ENCODE measurements at regions not wholly inside any gene's neighbourhood (a gene's known extent, or its start where the extent isn't known, plus 50 kb on each side); places are given as distances from the start of the nearest gene placed in this dataset.
A peak's percentile ranks its signal among the peaks of the same experiment; 100 is the strongest.

GRCh38 chr1:190597294-190597693 lies 119.6 kb upstream of the BRINP3 start:
- no peaks in the 10 kb centered on the region for H3K36me3 ChIP-seq (ENCODE audit: control insufficient read depth, insufficient read depth, low read length)
- no peaks in the 10 kb centered on the region for H3K9me3 ChIP-seq (replicated peaks; ENCODE audit: control insufficient read depth, insufficient read depth, low read depth, low read length)
- H3K4me3 ChIP-seq = no peak overlapping the region
- H3K9me1 ChIP-seq (ENCODE audit: control insufficient read depth, insufficient read depth, low read length) = no peaks in the 10 kb centered on the region
- ATAC-seq = no peak
- no peak for DNase-seq (ENCODE audit: extremely low read depth in 1 of 4, low spot score in 3 of 4)
- H4K20me1 ChIP-seq (replicated peaks; ENCODE audit: control insufficient read depth, insufficient read depth, low read length) = no peaks in the 10 kb centered on the region
- no peaks in the 10 kb centered on the region for H3K4me1 ChIP-seq (replicated peaks in 1 of 2; ENCODE audit: control insufficient read depth in 2 of 2, insufficient read depth in 2 of 2, low read length in 2 of 2)
- no peak overlapping the region for H2AFZ ChIP-seq (ENCODE audit: low read depth, low read length)
- TF ChIP-seq SP2 (IDR thresholded peaks at IDR 0.05; ENCODE audit: extremely low read depth, low read depth, low read length, poor library complexity, severe bottlenecking) (no peak), TCF3 (CRISPR knock-in tag; IDR thresholded peaks at IDR 0.05) (peak; percentile 30; the same call in 1 of the 2 replicates), CBFA2T3 (IDR thresholded peaks at IDR 0.05) (peak; percentile 33; the same call in 1 of the 2 replicates), SRSF7 (optimal IDR thresholded peaks at IDR 0.05; ENCODE audit: low read depth, low read length) (no peak)
- in situ Hi-C loops (cut with MboI) (no loop called here), intact Hi-C loops (cut with micrococcal nuclease) (no loop called here)
- H3K27ac ChIP-seq (ENCODE audit: extremely low read depth, low read depth, low read length) = no peak overlapping the region
- no TSS peak for BruUV-seq (replicated peaks)
- H3K9ac ChIP-seq (ENCODE audit: insufficient read depth in 1 of 2, low read depth in 2 of 2, low read length in 2 of 2) = no peak overlapping the region
- CTCF ChIA-PET (ENCODE audit: low intra/inter-chr PET ratio) = no interaction called here
- FAIRE-seq = no peak
- POLR2A ChIA-PET = no interaction called here
- H3K79me2 ChIP-seq (ENCODE audit: control insufficient read depth, insufficient read depth, low read length) = no peaks in the 10 kb centered on the region
- H3K4me2 ChIP-seq (ENCODE audit: insufficient read depth, low read length) = no peak overlapping the region
- no peaks in the 10 kb centered on the region for H3K27me3 ChIP-seq (ENCODE audit: control insufficient read depth in 2 of 2, insufficient read depth in 2 of 2, low read length in 2 of 2)
- 0% methylated on average over 1 of the region's 1 CpG for WGBS (ENCODE audit: insufficient coverage, low coverage, missing lambda C conversion rate)

GRCh38 chr1:190599670-190600069 lies 122.0 kb upstream of the BRINP3 start:
- ChIA-PET CTCF (ENCODE audit: low intra/inter-chr PET ratio) (no interaction called here), POLR2A (no interaction called here)
- no peaks in the 10 kb centered on the region for H3K27me3 ChIP-seq (ENCODE audit: control insufficient read depth in 2 of 2, insufficient read depth in 2 of 2, low read length in 2 of 2)
- no peak overlapping the region for H3K9ac ChIP-seq (ENCODE audit: insufficient read depth in 1 of 2, low read depth in 2 of 2, low read length in 2 of 2)
- no peaks in the 10 kb centered on the region for H3K36me3 ChIP-seq (ENCODE audit: control insufficient read depth, insufficient read depth, low read length)
- H3K4me1 ChIP-seq (replicated peaks in 1 of 2; ENCODE audit: control insufficient read depth in 2 of 2, insufficient read depth in 2 of 2, low read length in 2 of 2) = no peaks in the 10 kb centered on the region
- H3K4me2 ChIP-seq (ENCODE audit: insufficient read depth, low read length) = no peak overlapping the region
- H3K9me3 ChIP-seq (replicated peaks; ENCODE audit: control insufficient read depth, insufficient read depth, low read depth, low read length) = no peaks in the 10 kb centered on the region
- in situ Hi-C loops (cut with MboI) (no loop called here), intact Hi-C loops (cut with micrococcal nuclease) (no loop called here)
- no peaks in the 10 kb centered on the region for H4K20me1 ChIP-seq (replicated peaks; ENCODE audit: control insufficient read depth, insufficient read depth, low read length)
- no peak for FAIRE-seq
- H3K9me1 ChIP-seq (ENCODE audit: control insufficient read depth, insufficient read depth, low read length) = no peaks in the 10 kb centered on the region
- H3K79me2 ChIP-seq (ENCODE audit: control insufficient read depth, insufficient read depth, low read length) = no peaks in the 10 kb centered on the region
- H3K4me3 ChIP-seq = no peak overlapping the region
- no TSS peak for BruUV-seq (replicated peaks)
- no peak for ATAC-seq
- H2AFZ ChIP-seq (ENCODE audit: low read depth, low read length) = no peak overlapping the region
- no peak overlapping the region for H3K27ac ChIP-seq (ENCODE audit: extremely low read depth, low read depth, low read length)
- no peak for DNase-seq (ENCODE audit: extremely low read depth in 1 of 4, low spot score in 3 of 4)
- TF ChIP-seq FOXP4 (CRISPR knock-in tag; IDR thresholded peaks at IDR 0.05; ENCODE audit: borderline replicate concordance) (no peak), ATF3 (IDR thresholded peaks at IDR 0.05) (0 out of 2 replicates have a peak, but pooled peaks have one; percentile 12), ATF3 (CRISPR knock-in tag; conservative IDR thresholded peaks at IDR 0.05) (no peak), CEBPG (CRISPR knock-in tag; IDR thresholded peaks at IDR 0.05) (no peak), CEBPG (tag; conservative IDR thresholded peaks at IDR 0.05 in 1 of 2, IDR thresholded peaks at IDR 0.05 in 1 of 2) (peak in 1 of 2 experiments; percentile 66; a peak in 2 of 4 replicates), RFX5 (IDR thresholded peaks at IDR 0.05; ENCODE audit: low read depth, low read length) (no peak), ATF1 (CRISPR knock-in tag; IDR thresholded peaks at IDR 0.05) (no peak), ATF1 (tag; IDR thresholded peaks at IDR 0.05) (no peak), STAT5A (IDR thresholded peaks at IDR 0.05; ENCODE audit: borderline replicate concordance, low read length) (no peak), IRF9 (tag; IDR thresholded peaks at IDR 0.05) (0 out of 2 replicates have a peak, but pooled peaks have one; percentile 29), CEBPB (tag; IDR thresholded peaks at IDR 0.05) (peak; percentile 74)
